ENCODE measurements at regions not wholly inside any gene's neighbourhood (a gene's known extent, or its start where the extent isn't known, plus 50 kb on each side); places are given as distances from the start of the nearest gene placed in this dataset.

DNA sequence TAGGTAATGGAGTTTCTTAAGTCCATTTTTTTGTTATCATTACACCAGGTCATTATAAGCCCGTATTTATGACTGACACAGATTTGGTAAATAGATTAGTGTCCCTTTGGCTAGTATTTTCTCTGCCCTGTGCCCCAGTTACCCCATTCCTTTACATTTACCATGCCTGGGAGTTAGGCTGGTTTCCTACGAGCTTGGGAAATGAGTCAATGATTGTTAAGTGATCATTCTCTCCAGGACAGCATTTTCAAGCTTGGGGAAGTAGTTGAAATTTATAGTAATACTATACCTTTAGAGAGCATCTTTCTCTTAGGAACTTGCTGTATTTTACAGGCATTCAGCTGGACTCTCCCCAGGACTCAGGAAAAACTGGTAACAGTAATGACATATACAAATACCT is 573.1 kb downstream of the TLE4 start:
- DNase-seq (ENCODE audit: low spot score), result no peak

DNA sequence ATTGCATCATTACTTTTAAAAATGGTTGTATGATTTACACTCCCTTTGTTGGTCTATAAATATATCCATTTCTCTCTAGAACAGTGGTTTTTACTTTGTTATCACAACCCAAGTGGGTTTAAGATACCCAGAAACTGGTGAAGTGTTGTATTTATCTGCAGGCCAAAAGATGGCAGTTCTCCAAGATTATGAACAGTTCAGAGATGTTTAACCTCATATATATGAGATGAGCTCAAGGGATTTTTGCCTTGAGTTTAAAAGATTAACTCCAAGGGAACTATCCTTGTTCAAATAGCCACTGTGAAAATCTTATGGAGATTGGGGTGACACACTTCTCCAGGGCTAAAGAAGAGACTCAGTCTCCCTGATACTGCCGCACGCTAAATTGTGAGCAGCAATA is 572.6 kb downstream of the TLE4 start:
- no peak for DNase-seq (ENCODE audit: low spot score)

DNA sequence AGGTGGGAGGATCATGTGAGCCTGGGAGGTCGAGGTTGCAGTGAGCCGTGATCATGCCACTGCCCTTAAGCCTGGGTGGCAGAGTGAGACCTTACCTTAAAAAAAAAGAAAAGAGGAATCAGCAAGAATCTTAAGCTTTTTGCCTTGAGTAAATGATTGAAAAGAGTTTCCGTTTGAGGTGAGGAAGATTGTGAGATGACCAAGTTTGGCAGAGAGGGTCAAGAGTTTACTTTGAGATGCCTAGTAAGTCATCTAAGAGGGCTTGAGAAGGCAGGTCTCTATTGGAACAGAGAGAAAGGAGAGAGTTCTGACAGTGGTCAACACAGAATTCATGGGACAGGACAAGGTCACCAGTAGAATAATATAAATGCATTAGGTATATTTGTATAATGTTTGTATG is 572.1 kb downstream of the TLE4 start:
- DNase-seq (ENCODE audit: low spot score), result no peak

DNA sequence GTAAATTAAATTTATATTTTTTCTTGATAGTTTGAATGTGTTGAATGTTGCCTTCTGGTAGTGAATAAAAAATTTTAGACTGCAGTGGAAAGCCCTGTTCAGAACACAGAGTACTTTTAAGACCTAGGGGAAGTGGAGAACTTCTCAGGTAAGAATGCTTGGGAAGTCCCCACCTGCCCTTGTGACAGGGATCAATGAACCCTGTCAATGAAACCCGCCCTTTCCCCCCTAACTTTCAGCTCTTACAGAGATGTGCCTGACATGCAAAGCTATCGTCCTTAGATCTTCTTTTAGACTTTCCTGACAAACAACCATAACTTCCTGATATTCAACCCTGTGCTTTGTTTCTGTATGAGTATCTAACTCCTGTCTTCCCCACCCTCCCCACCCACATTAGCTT is 562.7 kb downstream of the TLE4 start:
- no peak for DNase-seq (ENCODE audit: low spot score)

DNA sequence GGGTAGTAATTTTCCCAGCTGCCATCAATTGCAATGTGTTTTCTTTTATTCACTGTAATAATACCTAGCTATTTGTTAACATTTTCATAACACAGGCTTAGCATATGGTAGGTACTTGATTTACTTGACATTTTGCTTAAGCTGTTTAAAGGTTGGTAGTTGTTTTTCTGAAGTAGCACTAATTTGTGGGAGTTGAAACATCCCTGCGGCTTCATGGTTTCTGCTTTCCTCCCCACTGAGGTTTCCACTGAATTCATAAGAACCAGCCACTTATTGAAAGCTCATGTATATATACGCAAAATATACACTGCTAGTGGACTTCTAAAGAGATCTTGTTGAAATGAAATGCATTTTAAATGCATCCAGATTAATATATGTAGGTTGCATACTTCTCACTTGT is 559.9 kb downstream of the TLE4 start:
- no peak for DNase-seq (ENCODE audit: low spot score)

DNA sequence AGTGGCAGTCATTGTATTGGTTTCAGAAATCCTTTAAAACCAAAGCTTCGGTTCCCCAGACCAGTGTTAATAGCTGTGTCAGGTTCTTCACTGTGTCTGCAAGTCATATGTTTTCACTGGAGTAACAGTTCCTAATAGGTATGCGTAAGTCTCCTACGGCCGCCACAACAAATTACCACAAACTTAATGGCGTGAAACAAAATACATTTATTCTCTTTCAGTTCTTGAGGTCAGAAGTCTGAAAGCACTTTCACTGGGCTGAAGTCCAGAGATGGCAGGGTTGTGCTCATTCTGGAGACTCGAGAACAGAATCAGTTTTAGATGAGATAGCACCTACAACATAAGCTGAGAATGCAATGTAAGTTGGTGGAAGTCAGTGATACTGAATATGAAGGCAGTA is 556.2 kb downstream of the TLE4 start:
- no peak for DNase-seq (ENCODE audit: low spot score)

DNA sequence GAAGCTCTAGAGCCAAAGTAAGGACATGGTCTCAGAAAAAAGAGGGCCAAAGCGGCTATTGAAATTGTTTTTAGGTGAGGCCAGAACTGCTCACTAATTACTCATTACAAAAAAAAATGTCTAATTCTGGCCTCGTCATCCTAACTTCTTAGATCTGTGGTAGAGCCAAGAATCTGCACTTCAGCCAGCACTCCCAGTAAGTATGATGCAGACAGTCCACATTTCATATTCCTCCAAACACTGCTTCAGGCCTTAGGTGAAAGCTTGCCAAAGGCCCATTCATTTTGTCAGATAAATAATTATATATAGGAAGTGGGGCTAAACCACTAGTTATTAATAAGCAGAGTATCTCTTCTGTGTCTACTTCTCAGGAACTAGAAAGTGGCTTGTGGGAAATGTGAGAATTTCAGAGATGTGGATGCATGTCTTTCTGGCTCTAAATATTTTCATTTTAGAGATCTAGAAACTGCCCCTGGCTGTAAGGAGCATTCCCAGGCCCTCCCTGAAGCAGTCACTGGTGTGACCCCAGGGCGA is 554.0 kb downstream of the TLE4 start:
- DNase-seq (ENCODE audit: low spot score), result no peak

DNA sequence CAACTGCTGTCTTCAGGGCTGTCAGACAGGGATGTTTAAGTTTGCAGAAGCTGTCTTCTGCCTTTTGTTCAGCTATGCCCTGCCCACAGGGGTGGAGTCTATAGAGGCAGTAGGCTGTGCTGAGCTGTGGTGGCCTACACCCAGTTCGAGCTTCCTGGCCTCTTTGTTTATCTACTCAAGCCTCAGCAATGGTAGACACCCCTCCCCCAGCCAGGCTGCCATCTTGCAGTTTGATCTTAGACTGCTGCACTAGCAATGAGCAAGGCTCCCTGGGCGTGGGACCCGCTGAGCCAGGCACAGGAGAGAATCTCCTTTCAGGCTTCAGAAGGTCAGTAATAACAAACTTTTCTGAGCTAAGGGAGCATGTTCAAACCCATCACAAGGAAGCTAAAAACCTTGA is 545.3 kb downstream of the TLE4 start:
- DNase-seq (ENCODE audit: low spot score), result no peak

DNA sequence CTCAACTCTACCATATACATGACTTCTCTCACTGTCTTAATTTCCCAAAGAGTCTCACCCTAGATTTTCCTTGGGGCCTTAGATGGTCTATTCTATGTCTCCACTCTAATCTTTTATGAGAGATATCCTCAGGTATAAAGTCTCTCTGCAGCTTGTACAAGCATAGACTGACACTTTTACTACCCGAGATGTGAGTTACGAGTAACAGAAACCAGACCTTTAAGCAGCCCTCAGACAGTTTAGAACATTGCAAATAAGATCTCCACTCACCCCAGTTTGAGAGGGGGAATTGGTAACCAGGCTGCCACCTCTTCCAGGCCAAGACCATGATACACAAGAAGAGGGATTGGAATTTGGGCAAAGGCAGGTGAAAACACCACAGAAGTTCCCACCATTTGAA is 542.5 kb downstream of the TLE4 start:
- DNase-seq (ENCODE audit: low spot score), result no peak

DNA sequence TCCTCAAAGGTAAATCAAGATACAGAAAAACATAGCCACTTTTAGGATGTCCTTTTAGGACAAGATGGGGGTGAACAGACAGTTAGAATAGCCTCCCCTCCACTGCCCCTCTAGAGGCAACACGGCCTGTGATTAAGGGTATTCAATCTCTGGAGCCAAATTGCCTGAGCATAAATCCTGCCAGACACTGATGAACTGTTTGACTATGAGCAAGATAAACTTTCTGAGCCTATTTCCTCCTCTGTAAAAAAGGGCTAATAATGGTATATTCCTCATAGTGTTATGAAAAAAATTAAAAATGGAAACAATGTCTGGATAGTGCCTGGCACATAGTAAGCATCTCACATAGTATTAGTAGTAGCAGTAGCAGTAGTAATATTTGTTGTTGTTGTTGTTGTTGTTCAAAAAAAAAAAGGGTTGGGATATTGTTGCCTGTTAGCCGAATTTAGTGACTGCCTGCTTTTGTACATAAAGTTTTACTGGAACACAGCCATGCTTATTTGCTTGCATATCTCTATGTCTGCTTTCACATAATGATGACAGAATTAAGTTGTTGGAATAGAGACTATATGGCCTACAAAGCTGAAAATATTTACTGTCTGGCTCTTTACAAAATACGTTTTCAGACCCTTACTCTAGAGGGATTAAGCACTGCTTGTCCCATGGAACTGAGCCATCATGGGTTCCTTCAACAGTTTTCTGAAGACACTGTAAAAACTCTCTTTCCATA is 536.3 kb downstream of the TLE4 start:
- DNase-seq (ENCODE audit: low spot score), result no peak

DNA sequence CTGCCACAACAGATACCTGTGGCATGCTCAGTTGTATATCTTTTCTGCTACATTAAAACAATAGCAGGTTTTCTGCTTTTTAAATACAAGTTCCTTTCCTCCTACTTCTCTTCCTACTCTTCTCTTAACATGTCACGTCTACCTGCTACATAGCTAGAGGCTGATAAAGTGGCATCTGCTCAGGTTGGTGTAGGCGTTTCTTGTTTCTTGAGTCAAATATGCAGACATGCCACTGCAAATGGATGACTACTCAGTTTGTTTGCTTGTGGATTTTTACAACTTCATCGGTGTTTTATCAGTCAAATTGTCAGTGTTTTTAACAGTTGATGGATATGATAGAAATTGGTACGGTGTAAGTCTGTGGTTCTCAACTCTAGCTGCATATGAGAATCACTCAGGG is 525.7 kb downstream of the TLE4 start:
- DNase-seq (ENCODE audit: low spot score), result peak; percentile 28

DNA sequence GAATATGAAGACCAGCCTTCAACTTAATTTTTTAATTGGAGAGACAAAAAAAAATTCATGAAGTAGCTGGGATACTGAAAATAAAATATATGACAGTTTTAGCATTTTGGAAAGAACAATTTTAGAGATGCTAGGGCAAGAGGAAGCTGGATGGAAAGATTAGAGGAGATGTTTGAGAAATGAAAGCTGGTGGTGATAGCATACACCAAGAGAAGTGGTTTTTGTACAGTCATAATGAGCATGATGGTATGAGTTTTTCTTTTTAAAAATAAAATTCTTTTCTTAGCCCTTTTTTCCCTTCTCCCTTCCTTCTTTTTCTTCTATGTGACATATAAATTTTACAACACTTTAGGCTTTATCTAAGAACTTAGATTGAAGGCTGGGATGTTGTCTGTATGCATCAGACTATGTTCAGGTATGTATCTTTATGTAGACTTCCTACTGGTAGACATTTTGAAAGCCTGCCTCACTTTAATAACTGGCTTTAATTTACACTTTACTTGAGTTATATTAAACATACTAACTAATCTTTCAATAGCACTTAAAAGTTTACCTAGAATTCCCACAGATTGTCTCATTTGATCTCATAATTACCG is 522.5 kb downstream of the TLE4 start:
- no peak for DNase-seq (ENCODE audit: low spot score)

DNA sequence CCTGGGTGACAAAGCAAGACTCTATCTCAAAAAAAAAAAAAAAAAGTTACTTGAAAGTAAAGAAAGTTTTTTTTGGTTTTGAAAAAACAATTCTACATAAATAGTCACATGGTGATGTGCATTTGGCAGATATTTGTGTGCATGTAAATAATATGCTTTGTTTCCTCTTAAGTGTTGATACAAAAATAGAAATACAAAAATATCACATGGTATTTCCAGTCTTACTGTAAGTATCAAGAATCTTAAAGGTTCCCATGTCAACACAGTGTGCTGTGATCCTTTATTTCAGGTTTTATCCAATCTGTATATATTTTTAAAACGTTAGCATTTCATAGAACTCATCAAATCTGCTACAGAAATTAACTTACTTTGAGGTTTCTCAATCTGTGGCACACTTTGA is 521.9 kb downstream of the TLE4 start:
- no peak for DNase-seq (ENCODE audit: low spot score)

DNA sequence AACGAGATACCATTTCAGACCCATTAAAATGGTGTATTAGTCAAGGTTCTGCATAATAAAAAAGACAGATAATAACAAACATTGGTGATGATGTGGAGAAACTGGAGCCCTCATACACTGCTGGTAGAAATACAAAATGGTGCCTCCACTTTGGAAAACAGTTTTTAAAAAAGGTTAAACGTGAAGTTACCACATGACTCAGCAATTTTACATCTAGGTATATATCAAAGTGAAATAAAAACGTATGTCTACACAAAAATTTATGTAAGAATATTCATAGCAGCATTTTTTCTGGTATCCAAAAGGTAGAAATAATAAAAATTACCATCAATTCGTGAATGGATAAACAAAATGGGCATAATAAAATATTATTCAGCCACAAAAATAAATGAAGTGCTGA is 519.8 kb downstream of the TLE4 start:
- no peak for DNase-seq (ENCODE audit: low spot score)

DNA sequence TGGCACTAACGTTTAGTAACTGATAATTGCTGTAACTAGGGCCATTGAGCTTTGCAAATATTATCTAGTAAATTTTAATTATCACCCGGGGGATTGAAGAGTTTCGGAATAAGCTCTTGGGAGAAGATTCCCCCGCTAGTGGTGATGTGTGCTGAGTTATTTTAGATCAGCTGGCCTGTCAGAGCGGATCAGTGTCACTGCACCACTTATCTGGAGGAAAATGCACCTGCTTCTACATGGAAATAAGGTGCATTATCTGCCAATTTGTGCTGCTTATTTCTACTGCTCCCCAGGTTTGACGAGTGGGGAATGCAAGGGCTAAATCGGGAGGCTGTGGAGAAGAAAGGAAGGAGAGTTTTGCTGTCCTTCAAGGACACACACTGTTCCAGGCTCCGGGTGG is 518.6 kb downstream of the TLE4 start:
- no peak for DNase-seq (ENCODE audit: low spot score)

DNA sequence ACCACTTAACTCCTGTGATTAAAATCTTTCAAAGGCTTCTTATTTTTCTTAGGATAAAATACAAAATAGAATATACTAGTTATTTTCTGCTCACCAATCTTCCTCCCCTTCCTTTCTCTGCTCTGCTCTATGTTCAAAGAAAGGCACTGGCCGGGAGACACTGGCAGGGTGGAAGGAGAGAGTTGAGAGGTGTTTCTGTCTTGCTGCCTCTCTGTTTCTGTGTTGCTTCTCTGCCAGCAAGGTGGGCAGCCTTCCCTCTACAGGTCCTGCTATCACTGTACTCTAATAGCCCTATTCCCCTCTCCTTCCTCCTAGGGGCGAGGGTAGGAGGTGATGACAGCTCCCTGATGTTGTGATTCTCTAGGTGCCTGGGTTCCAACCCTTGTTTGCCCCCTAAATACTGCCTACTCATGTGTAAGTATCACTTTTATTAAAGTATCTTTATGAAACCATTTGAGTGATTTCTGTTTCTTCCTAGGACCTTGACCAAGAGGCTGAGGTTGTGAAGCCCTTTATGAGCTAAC is 515.1 kb downstream of the TLE4 start:
- no peak for DNase-seq (ENCODE audit: low spot score)

DNA sequence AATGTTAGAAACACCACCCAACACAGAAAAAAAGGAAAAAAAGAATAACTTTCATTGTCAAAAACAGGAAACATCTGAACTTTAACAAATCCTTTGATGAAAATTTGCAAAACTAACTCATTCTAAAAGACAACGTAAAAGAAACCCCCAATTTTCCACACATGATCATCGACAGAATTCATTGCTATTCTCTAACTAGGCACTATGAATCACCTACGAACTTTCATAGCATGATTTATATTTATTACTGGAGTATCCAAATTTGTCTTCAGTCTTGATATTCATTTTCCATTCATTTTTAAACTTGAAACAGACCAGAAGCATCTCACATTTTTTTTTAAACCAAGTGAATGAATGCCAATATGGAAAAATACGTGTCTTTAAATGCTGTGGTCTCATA is 514.6 kb downstream of the TLE4 start:
- no peak for DNase-seq (ENCODE audit: low spot score)

DNA sequence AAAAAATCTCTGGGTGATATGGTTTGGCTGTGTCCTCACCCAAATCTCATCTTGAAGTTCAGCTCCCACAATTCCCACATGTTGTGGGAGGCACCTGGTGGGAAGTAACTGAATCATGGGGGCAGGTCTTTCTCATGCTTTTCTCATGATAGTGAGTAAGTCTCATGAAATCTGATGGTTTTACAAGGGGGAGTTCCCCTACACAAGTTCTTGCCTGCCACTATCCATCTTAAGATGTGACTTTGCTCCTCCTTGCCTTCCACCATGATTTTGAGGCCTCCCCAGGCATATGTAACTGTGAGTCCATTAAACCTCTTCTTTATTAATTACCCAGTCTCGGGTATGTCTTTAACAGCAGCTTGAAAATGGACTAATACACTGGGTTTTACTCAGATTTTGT is 513.9 kb downstream of the TLE4 start:
- no peak for DNase-seq (ENCODE audit: low spot score)

DNA sequence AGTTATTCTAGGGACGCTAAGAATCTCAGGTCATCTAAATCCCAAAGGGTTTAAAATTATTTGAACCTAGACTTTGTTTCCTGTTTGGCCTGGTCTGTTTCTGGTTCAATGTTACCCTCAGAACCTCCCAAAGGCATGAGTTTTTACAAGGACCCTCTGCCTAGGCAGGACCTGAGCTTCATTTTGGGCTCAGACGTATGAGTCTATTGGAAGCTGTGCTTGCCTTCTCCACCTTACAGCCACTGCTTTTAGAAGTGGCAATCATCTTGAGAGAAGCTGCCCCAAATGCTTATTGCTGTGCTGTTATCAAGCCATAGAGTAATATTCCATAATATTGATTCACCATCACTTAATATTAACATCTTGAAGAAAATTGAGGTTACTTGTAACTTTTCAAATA is 510.4 kb downstream of the TLE4 start:
- no peak for DNase-seq (ENCODE audit: low spot score)

DNA sequence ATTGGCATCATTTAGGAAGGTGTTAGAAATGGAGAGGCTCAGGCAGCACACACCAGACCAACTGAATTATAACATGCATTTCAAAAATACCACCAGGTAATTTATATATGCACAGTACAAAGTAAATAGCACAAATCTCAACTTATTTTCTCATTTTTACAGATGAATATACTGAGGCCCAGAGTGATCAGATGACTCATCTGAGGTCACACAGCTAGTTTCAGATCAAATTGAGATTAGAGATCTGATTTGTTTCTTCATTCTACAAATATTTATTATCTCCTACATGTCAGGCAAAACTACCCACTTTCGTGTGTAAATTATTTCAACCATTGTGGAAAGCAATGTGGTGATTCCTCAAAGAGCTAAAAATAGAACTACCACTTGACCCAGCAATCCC is 507.1 kb downstream of the TLE4 start:
- no peak for DNase-seq (ENCODE audit: low spot score)

DNA sequence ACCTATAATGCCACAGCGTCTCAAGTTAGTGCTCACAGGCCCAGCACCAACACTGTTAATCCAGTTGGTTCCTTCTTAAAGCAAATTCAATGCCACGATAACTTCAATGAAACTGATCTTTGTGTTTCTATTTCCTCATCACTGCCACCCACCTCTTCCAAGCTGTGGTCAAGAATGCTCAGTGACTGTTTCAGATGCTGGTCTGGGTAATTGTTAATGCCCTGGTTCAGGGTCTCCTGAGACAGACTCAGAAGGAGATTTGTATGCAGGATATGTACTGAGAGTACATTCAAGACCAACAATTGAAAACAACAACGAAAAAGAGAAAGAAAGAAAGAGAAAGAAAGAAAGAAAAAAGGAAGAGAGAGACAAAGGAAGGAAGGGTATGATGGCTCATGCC is 505.3 kb downstream of the TLE4 start:
- no peak for DNase-seq (ENCODE audit: low spot score)

DNA sequence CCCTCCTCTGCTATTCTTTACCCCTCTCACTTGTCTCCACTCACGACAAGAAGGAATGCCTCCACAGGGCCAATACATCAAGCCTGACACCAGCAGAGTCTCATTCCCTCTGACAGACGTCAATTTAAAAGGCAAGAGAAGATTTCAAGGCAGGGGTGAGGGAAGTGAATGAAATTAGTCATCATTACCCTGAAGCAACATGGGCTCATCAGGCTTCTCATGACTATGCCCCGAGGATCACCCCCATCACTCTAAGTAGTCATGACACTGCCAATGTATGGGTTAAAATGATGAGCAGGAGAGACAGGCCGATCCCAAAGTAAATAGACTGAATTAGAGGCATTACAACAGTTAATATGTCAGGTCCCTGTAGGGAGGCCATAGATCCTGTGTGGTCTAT is 504.4 kb downstream of the TLE4 start:
- no peak for DNase-seq (ENCODE audit: low spot score)

DNA sequence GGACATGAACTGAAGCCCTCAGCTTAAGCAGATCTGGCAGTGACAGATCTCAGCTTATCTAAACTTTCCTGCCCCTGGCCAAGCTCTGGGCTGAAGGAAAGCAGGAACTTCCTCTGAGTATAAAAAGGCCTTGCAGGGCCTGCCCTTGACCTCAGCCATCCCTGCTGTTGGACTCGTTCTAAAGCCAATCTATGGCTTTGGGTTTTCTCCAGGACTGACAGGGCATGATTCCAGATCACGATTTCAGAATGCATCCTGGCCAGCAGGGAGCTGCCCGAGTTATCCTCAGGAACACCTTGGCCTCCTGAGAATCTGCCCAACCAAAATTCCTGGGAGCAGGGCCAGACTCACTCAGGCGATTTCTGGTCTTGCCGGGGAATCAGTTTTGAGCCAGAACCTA is 502.7 kb downstream of the TLE4 start:
- DNase-seq (ENCODE audit: low spot score), result no peak

DNA sequence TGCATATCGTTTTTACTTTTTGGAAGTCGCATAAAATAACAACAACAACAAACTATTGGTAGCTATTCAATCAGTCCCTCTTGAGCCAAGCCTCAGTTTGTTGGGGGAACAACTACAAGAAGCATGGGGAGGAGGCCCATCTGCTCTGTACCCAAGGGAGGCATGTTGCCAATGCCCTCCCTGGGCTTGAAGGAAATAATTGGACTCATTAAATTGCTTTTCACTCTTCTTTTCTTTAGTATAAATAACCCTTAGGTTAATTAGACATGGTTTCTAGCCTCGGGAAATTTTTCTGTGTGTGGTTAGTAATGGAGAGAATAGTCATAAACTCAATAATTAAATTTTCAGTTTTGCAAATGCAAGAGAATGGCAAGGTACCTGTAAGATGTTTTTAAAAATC is 500.7 kb downstream of the TLE4 start:
- no peak for DNase-seq (ENCODE audit: low spot score)
